ENCODE measurements at regions not wholly inside any gene's neighbourhood (a gene's known extent, or its start where the extent isn't known, plus 50 kb on each side); places are given as distances from the start of the nearest gene placed in this dataset.
"Not testable (repeated sequence)": the region's sequence is repeated elsewhere in the genome, so short reads cannot be mapped to it uniquely, and the experiment has no call there.

- TF ChIP-seq SUZ12 (IDR thresholded peaks at IDR 0.05; ENCODE audit: extremely low read depth, insufficient read depth, insufficient read length); YY1 (IDR thresholded peaks at IDR 0.05; ENCODE audit: insufficient read depth, insufficient read length): not testable (repeated sequence)
Measured at GRCh38 chr5:101627770-101628169, 668.3 kb downstream of the SLCO4C1 start.
